Dedifferentiated amniotic fluid mesenchymal stem cell (primary cell): ENCODE measurements at regions not wholly inside any gene's neighbourhood (a gene's known extent, or its start where the extent isn't known, plus 50 kb on each side); places are given as distances from the start of the nearest gene placed in this dataset.
"Not testable (repeated sequence)": the region's sequence is repeated elsewhere in the genome, so short reads cannot be mapped to it uniquely, and the experiment has no call there.

Experiments used
- DNase-seq: peaks from one replicate; pipeline ENCODE4 v3.0.0-alpha.2; 2016; ENCODE audit errors: extremely low spot score

GRCh38 chr2:144630459-144631215 is 110.7 kb upstream of the ZEB2 start:
- no peak for DNase-seq

- no peak for DNase-seq
These were observed 110.0 kb upstream of the ZEB2 start for GRCh38 chr2:144629935-144630334.

GRCh38 chr2:144628566-144628965 is 108.6 kb upstream of the ZEB2 start:
- no peak for DNase-seq

GRCh38 chr2:144625626-144626025 is 105.7 kb upstream of the ZEB2 start:
- DNase-seq: no peak

- no peak for DNase-seq
These were observed 105.3 kb upstream of the ZEB2 start for GRCh38 chr2:144625226-144625625.

DNA sequence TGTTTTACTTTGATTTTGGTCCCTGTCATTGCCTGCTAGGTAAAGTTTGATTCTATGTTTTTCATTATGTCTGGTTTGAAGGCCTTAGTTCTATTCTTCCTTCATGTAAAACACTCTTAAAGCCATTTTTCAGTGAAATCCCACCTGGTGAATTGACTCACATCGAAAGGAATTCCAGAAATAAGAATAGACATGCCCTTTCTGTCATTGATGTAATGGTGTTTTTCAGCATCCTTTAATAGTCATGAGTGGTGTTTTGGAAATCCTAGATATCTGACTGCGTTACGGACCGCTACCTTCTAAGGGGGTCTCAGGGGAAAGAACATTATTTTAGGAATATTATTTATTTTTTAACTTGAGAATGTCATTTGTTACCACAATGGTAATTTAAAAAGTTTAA is 104.5 kb upstream of the ZEB2 start:
- DNase-seq: no peak

GRCh38 chr2:144622373-144622772 is 102.5 kb upstream of the ZEB2 start:
- not testable (repeated sequence) for DNase-seq

DNA sequence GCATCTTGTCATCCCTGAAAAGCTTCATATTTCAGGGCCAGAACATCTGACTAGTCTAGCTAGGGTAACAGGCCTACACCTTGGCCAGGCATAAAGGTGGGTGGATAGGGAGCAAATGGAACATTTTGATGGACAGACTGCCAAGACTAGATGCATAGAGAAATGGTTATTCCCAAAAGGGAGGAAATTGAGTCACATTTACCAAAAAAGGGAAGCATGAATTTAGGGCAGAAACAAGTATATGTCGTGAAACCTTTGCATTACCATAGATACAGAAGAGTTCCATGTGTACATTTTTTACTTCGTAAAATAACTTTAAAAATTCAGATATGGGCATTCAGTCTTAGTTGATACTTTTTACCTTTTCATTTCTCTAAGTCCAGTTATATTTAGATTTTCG is 101.3 kb upstream of the ZEB2 start:
- DNase-seq: no peak

DNA sequence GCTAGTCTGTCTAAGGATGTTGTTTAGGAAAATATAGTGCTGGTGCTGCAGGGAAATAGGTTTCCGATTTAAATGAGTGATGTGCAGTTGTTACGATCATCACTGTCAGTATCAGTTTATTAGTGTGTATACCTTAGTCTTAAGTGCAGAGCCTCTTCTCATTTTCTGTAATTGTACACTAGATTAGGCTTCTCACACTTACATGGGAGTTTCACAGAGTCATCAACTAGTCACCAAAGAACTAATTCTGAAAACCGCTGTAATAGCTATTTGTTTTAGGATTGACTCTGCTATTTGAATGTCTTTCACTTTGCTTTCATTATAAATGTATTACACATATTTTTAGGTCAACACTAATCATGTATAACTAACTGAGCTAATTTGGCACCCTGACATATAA is 99.8 kb upstream of the ZEB2 start:
- no peak for DNase-seq

DNA sequence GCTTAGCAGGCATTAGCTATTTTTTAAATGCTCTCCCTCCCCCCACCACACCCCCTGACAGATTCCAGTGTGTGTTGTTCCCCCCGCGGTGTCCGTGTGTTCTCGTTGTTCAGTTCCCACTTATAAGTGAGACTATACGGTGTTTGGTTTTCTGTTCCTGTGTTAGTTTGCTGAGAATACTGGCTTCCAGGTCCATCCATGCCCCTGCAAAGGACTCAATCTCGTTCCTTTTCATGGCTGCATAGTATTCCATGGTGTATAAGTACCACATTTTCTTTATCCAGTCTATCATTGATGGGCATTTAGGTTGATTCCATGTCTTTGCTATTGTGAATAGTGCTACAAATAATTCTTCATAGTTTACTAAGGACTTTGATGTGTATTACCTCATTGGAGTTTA is 97.3 kb upstream of the ZEB2 start:
- DNase-seq: not testable (repeated sequence)

GRCh38 chr2:144615866-144616565 is 96.1 kb upstream of the ZEB2 start:
- DNase-seq: no peak

DNA sequence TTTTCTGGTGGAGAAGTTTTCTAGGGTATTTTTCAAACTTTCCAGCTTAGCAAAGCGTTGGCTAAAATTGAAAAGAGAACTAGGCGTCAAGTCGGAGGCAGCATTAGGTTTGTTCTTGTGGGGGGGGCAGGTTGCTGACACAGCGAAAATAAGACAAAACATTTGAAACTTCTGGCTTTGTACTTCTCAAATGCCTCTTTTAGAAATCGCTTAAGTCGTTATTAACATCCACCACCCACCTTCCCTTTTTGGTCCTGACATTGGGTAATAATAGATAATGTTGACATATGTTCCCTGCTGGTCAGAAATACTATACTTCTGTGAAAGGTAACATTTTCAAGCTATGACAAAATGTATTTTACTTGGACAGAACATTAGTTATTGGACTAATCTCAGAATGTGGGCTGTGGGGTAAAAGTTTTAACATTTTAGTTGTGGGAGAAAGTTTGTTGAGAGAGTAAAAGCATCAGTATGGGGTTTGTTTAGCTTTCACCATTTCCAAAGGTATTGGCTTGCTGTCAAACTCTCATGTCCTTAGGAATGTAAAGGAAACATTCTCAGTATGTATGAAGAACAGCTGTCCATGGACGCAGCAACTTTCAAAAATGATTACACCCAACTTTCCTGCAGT is 88.1 kb upstream of the ZEB2 start:
- DNase-seq: peak; percentile 30

- DNase-seq: no peak
These were observed 87.2 kb upstream of the ZEB2 start for GRCh38 chr2:144607099-144607498.

GRCh38 chr2:144606466-144607095 is 86.7 kb upstream of the ZEB2 start:
- no peak for DNase-seq

DNA sequence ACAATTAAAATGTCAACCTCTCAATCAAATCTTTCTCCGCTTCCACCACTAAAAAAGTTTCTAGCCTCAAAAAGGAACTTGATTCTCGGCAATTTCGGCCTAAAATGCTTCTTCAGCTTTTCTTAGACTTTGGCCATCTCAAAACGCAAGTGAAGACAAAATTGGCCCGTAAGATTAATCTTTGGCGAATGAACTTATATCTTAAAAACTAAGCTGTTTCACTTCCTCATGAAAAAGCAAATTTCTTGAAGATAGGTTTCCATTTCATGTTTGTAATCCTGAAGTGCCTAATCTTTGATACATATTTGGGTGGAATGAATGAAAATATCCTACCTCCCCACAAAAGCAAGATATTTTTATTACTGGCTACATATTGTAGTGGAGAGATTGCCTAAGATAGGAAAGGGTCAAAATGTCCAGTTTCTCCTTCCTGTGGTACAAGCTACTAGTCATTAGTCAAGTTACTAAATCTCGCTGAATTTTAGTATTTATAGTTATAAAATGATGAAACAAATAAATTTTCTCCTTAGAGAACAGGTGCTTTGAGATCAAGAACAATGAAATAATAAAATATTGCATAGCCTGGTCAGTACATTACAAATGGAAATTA is 85.4 kb upstream of the ZEB2 start:
- no peak for DNase-seq

GRCh38 chr2:144603334-144603733 is 83.4 kb upstream of the ZEB2 start:
- DNase-seq: no peak

- DNase-seq: no peak
These were observed 79.0 kb upstream of the ZEB2 start for GRCh38 chr2:144598906-144599305.

DNA sequence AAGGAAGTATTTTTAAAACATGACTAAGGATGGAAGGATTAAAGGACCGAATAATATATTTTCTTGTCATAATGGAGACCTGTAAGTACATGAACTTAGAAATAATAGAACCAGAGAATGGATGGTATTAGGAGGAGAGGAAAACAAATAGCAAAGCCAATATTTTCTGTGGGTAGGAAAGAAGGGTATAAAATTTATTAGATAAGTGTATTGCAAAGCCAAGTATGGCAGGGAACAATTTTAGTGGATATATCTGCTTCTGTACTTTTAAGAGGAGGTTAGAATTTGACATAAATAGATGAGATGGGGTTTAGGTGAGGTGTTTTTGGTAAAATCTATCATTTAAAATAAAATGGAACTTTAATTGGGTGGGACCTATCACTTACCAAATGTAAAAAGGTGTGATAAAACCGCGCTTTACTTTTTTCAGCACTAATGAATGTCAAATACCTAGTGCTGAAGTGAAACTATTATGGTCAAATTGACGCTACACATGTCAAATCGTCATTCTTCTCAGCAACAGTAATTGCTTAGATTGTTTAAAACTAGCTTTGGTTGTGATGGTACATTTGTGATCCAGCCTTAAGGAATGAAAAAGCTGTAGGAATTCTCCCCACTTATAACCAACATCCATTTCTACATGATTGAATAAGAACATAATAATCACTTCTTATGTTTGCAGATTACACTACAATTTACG is 78.1 kb upstream of the ZEB2 start:
- DNase-seq: no peak

DNA sequence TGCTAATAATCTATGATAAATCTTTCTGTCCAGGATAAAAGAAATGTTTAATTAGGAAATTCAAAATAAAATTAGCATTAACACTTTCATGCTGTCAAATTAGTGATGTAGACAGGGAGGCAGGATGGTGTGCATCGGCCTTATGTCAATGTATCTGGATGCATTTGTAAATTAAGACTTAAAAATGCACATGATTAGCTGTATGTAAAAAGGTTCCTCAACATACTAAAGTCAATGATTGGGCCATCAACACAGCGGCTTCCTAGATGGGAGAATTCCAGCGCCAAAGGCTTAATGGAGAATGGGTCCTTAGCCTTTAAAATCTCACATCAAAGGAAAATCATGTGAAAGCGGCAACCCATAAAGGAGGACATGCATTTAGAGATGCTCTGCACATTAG is 77.5 kb upstream of the ZEB2 start:
- no peak for DNase-seq

GRCh38 chr2:144596073-144596871 is 76.4 kb upstream of the ZEB2 start:
- DNase-seq: peak; percentile 51

- no peak for DNase-seq
These were observed 75.8 kb upstream of the ZEB2 start for GRCh38 chr2:144595686-144596072.
